Activated CD4-positive, alpha-beta T cell treated with anti-CD3 and anti-CD28 coated beads for 48 hours (primary cell): ENCODE measurements at regions not wholly inside any gene's neighbourhood (a gene's known extent, or its start where the extent isn't known, plus 50 kb on each side); places are given as distances from the start of the nearest gene placed in this dataset.

Experiments
- DNase-seq: peaks from one replicate; pipeline ENCODE4 v3.0.0-alpha.2; 2020

DNA sequence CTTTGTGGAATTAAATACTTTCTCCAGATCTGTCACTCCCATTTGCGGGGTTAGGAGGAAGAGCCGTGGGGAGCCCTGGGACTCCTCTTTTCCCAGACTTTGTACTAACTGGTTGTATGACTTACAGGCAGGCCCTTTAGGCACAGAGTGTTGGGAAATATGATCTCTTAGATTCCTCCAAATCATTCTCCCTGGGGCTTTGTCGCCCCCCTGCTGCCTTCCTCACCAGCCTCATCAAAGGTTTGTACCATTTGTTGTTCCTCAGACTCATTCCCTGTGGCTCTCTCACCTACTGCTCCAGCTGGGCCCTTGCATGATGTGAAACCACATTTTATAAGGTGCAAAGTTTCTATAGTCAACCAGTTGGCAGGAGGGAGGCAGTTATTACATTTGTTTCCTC, 56.4 kb downstream of the CRYGS start:
- DNase-seq, result no peak

DNA sequence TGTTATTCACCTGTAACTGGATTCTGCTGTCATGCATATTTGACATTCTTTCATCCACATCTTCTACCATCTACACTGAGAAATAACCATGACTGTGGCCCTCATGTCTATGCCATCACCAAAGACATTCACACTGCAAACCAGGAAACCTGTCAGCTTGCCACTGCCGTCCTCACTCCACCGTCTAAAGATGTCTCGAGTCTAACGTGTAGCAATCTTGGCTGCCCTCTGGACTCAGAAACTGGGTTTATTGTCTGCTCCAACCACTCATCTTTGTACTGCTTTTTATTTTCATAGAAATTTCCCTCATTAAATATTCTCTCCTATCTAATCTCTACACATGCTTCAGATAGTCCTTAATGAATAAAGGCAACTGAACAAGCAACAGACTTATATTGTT, 57.1 kb downstream of the CRYGS start:
- no peak for DNase-seq

DNA sequence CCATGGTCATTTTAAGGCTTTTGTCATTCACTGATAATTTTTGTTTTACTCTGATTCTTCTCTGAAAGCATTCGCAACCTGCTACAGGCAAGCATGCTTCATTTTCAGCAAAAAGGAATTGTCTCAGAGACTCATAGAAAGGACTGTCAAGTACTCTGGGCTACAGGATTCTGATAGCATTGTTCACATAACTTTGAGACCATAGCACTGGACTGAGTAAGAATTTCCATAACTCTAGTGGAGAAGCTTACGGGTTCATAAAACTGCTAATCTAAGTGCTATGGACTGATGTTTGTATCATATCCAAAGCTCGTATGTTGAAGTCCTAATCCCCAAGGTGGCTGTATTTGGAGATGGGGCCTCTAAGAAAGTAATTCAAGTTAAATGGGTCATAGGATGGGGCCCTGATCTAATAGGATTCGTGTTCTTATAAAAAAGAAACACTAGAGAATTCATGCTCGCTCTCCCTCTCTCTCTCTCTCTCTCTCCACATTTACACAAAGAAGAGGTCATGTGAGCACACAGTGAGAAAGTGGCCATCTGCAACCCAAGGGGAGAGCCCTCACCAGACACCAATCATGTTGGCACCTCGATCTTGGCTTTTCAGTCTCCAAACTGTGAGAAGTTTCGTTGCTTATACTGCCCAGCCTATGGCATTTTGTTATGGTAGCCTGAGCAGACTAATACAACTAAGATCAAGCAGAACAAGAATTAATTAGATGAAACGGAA, 60.4 kb downstream of the CRYGS start:
- DNase-seq, result no peak

DNA sequence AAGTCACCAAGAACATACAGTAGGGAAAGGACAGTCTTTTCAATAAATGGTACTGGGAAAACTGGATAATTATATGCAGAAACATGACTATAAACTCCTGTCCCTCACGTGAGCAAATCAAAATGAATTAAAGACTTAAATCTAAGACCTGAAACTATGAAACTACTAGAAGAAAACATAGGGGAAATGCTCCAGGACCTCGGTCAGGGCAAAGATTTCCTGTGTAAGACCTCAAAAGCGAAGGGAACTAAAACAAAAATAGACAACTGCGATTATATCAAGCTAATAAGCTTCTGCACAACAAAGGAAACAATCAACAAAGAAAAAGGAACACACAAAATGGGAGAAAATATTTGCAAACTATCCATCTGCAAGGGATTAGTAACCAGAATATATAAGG, 62.7 kb downstream of the CRYGS start:
- DNase-seq, result no peak

DNA sequence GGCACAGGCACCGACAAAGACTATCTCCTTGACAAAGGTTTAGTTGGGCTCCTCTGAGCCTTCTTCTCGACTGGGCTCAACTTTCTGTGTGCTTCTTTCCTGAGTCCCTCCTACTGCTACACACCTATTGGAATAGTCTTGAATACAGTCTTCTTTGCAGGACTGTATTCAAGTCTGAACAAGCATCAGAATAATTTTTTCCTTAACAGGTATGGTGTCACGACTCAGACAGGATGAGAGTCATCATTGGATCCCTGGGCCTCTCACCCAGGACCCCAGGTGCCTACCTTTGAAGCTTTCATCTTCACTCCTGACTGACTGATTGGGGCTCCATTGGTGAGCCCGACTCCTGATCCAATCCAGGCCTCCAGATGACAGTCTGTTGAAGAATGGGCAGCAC, 66.3 kb downstream of the CRYGS start:
- no peak for DNase-seq

DNA sequence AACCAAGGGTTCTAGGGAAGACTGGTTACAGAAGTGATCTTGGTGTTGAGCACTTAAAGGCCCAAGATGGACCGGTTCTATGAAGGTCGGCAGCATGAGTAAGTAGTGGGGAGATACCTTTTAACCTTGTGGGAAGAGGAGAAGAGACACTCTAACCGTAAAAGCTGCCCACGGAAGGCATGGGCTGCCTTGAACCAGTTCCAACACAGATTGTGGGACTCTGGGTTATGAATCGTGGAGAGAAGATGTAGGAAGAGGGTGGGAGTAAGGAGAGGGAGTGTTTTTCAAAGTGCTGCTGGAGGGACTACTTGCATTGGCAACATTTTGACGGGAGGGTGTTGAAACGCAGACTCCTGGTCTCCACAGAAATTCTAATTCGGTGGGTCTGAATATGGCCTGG, 67.1 kb downstream of the CRYGS start:
- DNase-seq, result no peak

DNA sequence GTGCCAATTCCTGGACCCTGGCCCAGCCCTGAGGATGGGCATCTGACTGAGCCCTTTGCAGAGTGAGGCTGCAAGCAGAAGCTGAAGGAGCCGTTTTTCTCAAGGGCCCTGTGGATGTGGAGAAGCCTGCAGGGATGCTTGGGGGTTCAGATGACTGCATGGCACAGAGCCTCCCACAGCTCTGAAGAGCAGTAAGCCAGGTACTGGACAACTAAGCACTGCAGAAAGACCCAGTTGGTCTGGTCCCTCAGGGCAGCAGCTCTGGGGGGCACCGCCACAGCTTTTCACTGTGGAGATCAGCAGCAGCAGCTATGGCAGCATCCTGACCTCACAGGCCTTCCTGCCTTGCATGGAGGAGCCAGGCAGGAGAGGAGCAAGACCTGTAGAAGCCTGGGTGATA, 67.6 kb downstream of the CRYGS start:
- no peak for DNase-seq

DNA sequence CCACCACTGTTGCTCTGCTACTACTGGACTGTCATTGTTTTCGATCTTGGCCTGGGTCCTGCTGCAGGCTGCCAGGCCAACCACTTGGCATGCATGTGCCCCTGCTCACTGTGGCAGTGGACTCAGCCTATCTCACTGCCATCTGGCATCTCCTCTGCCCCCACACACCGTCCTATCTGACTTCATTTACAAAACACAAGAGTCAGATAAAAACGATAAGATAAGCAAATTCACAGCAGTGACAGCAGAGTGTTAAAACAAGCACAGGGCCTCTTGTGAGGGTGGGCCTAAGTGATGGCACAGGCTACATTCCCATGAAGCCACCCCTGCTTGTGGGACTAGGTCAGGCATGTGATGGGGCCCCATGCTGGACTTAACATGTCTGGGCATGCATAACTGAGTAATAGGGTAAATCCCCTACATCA, 68.1 kb downstream of the CRYGS start:
- no peak for DNase-seq

DNA sequence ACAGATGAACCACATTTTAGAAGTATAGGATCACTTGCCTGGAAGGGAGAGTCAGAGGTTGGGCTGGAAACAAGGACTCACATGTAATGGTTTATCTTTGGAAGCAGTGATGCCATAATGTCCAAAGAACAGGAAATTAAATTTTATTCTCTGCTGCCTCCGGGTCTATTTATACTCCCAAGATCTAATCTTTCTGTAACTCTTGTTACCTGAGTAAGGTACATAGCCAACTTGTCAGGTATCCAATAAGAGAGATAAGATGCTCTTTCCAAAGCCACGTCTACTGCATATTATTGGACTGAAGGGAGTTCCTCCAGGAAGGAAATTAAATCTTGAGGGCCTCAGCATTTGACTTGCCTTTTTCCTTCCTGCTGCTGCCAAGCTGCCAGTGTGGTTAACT, 71.0 kb downstream of the CRYGS start:
- no peak for DNase-seq

DNA sequence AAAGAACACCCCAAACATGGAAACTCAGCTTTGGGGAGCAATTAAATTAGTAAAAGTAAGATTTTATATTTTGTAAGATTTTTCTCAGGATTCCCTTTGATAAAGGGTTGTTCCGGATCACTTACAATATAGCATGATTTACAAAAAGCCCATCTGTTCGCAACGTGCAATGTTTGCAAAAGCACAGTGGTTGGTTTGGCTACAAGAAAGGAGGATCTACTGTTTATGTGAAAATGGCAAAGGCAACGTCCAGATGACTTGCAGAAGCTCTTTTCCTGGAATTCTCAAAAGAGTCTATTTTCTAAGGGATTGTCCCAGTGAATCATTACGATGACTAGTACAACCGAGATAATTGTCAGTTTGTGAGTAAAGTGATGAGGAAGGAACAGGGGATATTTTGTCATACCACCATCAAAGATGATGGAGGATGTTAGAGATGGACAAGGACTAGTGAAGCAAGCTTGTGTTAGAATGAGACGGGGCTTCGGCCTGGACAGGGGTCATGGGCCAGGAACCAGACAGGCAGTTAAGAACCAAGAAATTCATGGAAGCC, 71.6 kb downstream of the CRYGS start:
- no peak for DNase-seq

DNA sequence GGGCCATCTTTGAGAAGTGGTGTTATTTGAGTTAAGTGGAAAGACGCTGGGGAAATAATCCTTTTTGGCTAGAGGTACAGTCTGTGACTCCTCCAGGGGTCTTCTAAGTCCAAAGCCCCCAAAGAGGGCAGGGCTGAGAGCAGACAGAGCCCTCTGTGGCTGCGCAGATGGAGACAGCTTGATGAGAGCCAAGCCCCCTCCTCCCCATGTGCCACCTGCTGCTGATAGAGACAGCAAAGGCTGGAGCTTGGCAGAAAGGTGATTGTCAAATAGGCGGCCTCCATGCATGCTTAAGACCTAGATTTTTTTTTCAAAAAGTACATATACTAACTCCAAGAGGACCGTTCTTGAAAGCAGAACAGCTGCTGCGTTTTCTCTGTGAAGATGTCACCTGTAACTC, 72.4 kb downstream of the CRYGS start:
- DNase-seq, result no peak

DNA sequence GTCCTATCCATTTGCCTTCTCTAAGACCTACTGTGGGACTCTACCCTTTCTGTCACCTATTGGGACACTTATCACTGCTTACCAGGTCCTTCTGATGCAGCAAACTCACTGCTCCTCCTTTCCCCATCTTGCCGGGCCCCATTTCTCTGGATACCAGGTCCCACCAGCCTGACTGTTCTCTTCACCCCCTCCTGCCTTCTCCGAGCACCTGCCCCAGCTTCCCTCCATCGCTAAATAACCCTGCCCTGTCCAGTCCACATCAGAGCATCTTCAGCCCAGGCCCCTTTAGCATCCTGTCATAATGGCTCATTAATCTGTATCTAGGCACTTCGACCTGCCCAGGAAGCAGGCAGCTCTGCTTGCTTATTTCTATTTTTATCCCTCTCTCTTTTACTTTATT, 74.7 kb downstream of the CRYGS start:
- DNase-seq, result no peak

DNA sequence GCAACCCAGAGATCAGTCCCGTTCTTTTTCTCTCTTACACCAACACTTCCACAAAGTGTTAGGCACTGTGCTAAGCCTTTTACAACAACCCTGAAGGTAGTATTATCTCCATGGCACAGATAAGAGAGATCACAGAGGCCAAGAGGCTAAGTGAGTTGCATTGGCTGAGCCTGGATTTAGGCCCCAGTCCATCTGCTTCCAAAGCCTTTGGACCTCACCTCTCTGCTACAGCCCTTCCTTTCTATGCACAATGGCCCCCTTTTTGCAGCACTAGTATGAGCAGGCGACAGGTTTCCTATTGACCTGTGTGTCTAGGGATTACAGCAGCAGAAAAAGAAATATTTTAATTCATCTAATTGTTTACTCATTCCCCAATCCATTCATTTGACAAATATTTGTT, 76.2 kb downstream of the CRYGS start:
- no peak for DNase-seq

DNA sequence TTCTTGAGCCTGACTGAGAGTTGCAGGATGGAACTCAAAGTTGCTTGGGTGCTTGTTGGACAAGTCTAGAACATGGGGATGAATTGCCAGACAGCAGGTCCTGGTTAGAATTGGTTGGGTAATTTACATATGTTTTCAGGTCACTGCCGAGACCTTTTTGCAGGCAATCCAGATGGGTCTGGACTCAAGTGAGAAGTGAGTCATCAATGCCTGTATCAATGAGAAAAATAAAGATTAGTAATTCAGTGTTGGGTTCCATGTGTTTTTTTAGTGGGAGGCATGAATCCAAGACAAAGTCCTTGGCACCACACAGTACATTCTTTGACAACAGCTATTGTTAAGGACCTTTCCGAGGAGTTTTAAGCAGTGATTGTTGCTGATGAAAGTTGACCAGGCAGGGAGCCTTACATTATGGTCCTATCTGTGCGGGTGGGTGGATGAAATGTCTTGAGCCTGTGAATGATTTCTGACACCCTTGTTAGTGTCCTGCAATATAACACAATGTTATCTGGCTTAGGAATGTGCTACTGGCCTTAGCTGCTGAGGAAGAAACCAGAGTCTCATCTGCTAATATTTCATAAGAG, 77.7 kb downstream of the CRYGS start:
- no peak for DNase-seq

DNA sequence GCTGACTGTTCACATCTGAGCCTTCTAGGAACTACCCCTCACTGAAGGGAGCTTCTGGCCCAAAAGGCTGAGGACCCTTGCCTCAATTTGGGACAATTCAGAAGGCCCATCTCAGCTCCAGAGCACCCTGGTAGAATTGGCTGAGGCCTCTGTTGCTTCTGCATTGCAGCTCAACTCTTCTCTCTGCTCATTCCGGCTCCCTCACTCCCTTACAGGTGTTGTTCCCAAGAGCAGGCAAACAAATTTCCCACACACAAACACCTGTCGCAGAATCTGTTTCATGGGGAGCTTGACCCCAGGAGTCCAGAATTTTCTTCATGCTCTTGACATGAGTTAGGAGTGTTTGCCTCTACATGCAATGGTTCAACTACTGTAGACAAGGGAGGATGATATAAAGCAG, 78.7 kb downstream of the CRYGS start:
- DNase-seq, result no peak

DNA sequence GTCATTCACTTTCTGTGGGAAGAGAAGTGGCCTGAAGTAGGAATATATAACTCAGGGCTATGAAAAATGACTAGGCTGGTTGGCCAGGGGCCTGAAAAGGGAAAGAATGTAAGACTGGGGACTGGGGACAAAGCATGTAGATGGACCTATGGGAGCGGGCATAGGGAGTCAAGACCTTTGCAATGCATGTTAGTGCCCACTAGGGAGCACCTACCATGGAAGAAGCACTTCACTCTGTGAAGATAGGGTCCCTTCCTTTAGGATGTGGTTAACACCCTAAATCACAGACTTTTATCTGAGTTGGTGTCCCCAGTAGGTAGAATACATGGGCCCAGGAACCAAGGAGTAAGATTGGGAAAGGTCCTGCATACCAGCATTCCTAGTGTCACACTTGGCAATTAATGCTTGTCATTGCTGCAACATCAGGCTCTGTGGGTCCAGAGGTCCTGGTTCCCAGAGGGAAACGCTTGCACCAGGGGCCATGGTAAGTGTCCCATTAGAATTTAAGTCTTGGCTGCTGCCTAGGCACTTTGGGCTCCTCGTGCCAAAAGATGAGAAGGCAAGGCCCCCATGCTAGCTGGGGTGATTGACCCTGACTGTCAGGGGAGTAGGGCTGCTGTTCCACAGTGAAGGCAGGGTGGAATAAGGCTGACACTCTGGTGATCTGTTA, 79.6 kb downstream of the CRYGS start:
- no peak for DNase-seq

DNA sequence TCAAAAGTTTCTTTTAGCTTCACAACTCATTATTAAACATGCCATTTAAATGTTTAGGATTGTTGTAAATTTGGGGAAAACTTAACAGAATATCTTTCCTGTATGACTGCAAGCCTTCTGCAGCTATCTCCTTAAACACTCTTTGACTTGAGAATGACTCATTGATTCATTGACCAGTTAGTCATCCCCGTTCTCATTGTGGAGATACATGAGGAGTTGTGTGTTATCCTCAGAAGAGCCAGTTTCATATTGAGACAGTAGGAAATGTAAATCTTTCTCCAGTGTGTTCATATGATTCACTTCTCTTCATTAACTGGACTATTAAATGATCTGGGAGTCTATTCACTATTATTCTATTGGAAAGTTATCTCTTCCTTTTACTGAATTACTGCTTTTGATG, 83.0 kb downstream of the CRYGS start:
- no peak for DNase-seq

DNA sequence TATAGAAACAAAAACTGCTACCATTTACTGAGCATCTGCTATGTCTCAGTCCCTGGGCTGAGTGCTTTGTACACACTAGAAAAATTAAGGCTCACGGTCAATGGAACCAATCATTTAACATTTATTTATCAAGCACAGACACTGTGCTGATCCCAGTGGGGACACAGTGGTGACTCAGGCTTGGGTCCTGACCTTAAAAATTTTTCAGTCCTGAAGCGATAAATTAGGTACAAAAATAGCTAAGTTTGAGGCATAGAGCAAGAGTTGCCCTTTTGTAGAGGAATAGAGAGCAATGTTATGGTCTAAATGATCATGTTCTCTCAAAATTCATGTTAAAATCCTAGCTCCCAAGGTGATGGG, 85.1 kb downstream of the CRYGS start:
- no peak for DNase-seq

DNA sequence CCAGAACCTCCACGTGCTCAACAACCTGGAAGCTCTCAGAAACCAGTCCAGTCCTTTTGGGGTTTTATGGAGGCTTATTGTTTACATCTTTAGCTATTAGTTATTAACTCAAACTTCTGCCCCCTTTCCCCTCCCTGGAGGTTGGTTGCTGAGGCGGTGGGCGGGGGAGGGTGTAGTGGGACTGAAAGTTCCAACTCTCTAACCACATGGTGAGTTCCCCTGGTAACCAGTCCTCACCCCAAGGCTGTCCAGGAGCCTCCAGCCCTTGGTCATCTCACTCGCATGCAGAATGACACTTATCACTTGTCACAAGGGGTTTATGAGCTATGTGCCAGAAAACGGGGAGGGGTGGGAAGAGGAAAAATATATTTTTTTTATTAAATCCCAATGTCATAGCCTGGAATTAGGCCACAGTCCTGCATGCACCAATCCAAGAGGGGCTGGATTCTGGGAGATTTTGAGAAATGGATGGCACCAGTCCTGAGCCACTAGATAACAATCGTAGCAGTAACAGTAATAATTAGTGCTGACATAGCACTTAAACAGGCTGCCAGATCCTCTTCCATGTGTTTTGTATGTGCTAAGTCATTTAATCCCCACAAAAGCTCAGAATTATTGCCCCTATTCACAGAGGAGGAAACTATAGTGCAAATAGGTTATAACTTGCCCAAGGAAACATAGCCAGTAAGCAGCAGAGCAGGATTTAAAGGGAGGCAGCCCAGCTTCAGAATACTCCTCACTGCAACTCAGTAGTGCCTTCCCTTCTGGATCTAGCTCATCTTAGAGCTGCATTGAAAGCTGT, 85.7 kb downstream of the CRYGS start:
- no peak for DNase-seq

DNA sequence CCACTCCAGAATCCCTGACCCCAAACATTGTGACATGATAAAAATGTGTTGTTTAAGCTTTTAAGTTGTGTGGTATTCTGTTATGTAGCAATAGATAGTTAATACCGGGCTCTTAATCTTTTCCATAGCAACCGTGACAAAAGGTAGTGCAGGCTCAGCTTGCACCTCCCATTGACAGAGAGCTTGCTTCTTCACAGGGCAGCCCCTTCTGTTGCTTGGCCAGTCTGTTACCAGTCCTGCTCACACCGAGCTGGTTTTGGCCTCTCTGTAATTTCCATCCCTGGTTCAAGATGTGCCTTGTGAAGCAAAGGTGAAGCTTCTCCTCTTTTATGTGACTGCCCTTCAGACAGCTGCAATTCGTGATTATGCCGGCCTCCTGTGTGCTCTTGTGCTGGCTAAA, 86.9 kb downstream of the CRYGS start:
- DNase-seq, result no peak

DNA sequence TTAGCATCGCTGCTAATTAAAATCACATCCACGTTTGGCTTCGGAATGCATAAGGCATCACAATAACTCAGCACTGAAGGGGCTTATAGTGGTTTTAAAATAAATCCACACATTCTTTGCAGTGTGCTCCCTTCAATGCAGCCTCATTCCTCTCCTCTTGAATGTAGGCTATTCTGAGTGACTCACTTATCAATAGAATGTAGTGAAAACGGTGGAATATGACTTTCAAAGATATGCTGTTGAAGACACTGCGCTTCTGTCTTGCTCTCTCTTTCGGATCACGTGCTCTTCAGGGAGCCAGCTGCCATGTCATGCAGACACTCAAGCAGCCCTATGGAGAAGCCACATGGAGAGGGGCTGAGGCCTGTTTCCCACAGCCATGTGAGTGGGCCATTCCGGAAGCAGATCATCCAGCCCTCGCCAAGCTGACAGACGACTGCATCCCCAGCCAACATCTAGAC, 87.4 kb downstream of the CRYGS start:
- no peak for DNase-seq

DNA sequence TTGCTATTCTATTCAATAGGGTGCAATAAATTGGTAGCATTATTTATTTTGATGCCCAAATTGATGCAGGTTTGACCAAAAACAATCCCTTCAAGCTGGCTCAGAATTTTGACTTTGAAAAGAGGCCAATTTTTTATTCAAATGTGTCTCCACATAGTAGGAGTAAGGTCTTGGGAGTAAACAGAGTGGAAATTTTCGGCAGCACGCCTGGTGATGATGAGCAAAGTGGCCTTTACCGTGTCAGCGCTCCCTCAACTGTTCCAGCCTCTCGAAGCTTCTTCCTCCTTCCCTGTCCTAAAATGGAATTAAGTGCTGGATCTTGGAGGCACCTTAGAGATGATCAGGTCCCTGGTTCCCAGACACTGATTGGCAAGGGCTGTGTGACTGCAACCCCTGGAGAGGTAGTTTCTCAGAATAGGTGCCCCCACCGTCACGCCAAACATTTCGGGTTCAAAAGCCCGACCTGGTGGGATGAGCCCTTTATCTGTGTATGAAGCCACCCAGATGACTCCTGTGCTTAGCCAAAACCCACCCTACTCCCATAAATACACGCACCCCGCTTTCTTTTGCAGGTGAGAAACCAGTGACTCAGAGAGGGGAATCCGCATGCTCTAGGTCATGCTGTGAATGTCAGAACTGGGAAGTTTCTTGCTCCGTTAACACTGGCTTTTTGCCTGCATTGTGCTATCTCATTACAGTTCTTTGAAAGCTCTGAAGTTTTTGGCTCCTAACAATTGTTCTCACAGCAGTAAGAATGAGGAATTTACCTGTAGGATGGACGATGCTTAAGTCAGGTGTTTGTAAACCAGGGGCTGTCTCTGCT, 89.1 kb downstream of the CRYGS start:
- DNase-seq, result no peak

DNA sequence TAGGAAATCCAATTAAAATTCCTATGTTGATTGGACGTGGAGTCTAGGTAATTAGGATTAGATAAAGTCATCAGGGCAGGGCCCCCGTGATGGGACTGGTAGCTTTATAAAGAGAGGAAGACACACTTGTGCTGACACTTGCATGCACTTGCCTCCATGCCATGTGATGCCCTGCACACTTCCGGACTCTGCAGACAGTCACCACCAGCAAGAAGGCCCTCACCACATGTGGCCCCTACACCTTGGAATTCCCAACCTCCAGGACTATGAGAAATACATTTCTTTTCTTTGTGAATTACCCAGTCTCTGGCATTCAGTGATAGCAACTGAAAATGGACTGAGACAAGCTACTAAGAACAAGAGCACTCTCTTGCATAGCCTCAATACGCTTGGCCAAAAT, 90.6 kb downstream of the CRYGS start:
- DNase-seq, result no peak
